ENCODE measurements at regions not wholly inside any gene's neighbourhood (a gene's known extent, or its start where the extent isn't known, plus 50 kb on each side); places are given as distances from the start of the nearest gene placed in this dataset.

- TF ChIP-seq RFX5 (IDR thresholded peaks at IDR 0.05; ENCODE audit: borderline replicate concordance, low read depth, low read length) (no peak), PHF8 (conservative IDR thresholded peaks at IDR 0.05; ENCODE audit: low read depth, low read length) (no peak), CREB1 (IDR thresholded peaks at IDR 0.05) (no peak), HDAC6 (IDR thresholded peaks at IDR 0.05; ENCODE audit: low read depth, low read length) (no peak), KDM4A (IDR thresholded peaks at IDR 0.05; ENCODE audit: low read depth, low read length, severe bottlenecking) (no peak), NRF1 (IDR thresholded peaks at IDR 0.05; ENCODE audit: low read depth, low read length) (no peak), SP2 (IDR thresholded peaks at IDR 0.05; ENCODE audit: low read length) (no peak)
Measured at GRCh38 chr12:38157274-38157932, 159.2 kb upstream of the ALG10B start (continued).
